Thoracic aorta (tissue), 2 donors: ENCODE measurements at regions not wholly inside any gene's neighbourhood (a gene's known extent, or its start where the extent isn't known, plus 50 kb on each side); places are given as distances from the start of the nearest gene placed in this dataset.

Experiments used
- ATAC-seq: fragments of 150-250 bp; one replicate; pipeline ENCODE4 v1.8.0; 2017; ENCODE audit warnings: low read depth; ENCODE audit not compliant: insufficient number of reproducible peaks, low FRiP score
- DNase-seq: peaks from one replicate; pipeline ENCODE4 v3.0.0-alpha.2; 2020; ENCODE audit warnings: low spot score
- H3K27ac ChIP-seq, 2 donors: fragments of 200-600 bp; sonication (generic); 1 replicate in 1 of 2; 2 replicates in 1 of 2; pipeline ENCODE4 v1.5.1; 2016; ENCODE audit warnings: mild to moderate bottlenecking in 2 of 2, moderate library complexity in 2 of 2
- H3K27me3 ChIP-seq: fragments of 200-600 bp; sonication (generic); replicated peaks from 2 replicates; pipeline ENCODE4 v1.6.0; 2016; ENCODE audit warnings: mild to moderate bottlenecking; ENCODE audit not compliant: insufficient read depth
- H3K36me3 ChIP-seq: fragments of 200-600 bp; sonication (generic); one replicate; pipeline ENCODE4 v1.5.1; 2016
- H3K4me1 ChIP-seq, 2 donors: fragments of 200-600 bp; sonication (generic); 1 replicate in 1 of 2; 2 replicates in 1 of 2; pipeline versions ENCODE4 v1.5.1 to v1.6.0; 2016; ENCODE audit warnings: low read depth in 2 of 2, mild to moderate bottlenecking in 1 of 2; ENCODE audit not compliant: control insufficient read depth in 1 of 2
- H3K4me3 ChIP-seq: fragments of 200-600 bp; sonication (generic); 2 replicates; pipeline ENCODE4 v1.5.1; 2016; ENCODE audit warnings: mild to moderate bottlenecking
- H3K9me3 ChIP-seq: fragments of 200-600 bp; sonication (generic); 2 replicates; pipeline ENCODE4 v1.5.1; 2016
- CTCF ChIP-seq: fragments of 200-600 bp; sonication (generic); IDR thresholded peaks from one replicate; pipeline ENCODE4 v1.5.1; 2019; ENCODE audit warnings: antibody characterized with exemption

- Histone ChIP-seq H3K27ac (no peak overlapping the region), H3K27me3 (no peaks in the 10 kb centered on the region), H3K4me1 (no peaks in the 10 kb centered on the region), H3K36me3 (no peaks in the 10 kb centered on the region), H3K4me3 (no peak overlapping the region), H3K9me3 (no peaks in the 10 kb centered on the region)
- no peak for TF ChIP-seq CTCF
- DNase-seq (no peak), ATAC-seq (no peak)
Observed at GRCh38 chr10:10777723-10778122, 239.9 kb upstream of the CELF2 start.

DNA sequence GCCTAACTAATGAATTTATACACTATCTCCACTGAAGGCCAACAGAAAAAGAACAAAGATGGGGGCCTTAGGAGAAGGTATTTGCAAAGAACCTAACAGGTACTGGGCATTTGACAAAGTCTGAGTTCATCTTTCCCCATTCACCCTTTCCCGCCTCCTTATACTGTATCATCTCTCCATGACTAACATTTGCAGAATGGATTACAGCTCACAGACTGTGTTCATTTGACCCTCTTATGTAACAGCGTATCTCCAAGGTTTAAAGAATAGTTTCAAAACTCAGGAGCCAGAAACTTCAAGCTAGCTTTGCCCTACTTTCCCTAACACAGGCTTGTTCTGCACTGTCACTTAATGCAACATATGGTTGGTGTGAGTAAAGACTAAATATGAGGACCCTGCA is 238.7 kb upstream of the CELF2 start:
- no peak for TF ChIP-seq CTCF
- Histone ChIP-seq H3K27me3 (no peaks in the 10 kb centered on the region), H3K4me3 (no peak overlapping the region), H3K27ac (no peak overlapping the region), H3K9me3 (no peaks in the 10 kb centered on the region), H3K36me3 (no peaks in the 10 kb centered on the region), H3K4me1 (no peaks in the 10 kb centered on the region)
- no peak for ATAC-seq
- DNase-seq: no peak

DNA sequence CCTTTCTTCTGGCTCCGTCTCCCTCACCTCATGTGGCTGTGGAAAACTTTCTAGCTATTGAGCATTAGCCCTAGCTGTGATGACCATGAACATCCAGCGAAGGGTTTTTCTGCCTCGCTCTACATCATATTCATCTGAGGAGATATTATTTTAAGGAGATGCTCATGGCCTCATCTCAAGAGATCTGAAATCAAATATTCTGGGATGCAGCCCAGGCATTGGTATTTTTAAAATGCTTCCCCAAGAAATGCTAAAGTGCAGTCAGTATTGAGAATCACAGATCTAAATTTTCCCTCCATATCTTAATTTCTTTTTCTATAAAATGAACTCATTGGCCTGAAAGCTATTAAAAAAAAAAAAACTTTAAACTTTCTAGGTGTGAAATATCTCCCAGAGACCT is 238.2 kb upstream of the CELF2 start:
- Histone ChIP-seq H3K9me3 (no peaks in the 10 kb centered on the region), H3K36me3 (no peaks in the 10 kb centered on the region), H3K27ac (no peak overlapping the region), H3K27me3 (no peaks in the 10 kb centered on the region), H3K4me3 (no peak overlapping the region), H3K4me1 (no peaks in the 10 kb centered on the region)
- TF ChIP-seq CTCF: no peak
- ATAC-seq (no peak), DNase-seq (no peak)

DNA sequence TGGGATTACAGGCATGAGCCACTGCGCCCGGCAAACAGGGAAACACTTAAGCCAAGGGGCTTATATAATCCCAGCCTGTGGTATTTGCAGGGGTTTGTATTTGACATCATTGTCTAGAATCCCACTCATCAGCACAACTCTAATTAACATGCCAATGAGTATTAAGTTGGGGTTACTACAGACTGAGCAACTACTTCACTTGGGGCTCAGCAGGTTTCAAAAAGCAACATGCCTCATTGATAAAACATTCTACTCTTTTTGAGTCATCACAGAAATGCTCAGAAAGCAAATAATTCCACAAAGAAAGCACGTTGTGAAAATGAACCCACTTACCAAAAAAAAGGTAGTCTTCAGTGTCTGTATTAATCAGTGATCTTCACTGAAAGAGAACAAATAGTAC is 236.9 kb upstream of the CELF2 start:
- no peaks in the 10 kb centered on the region for H3K27me3 ChIP-seq
- DNase-seq: no peak
- TF ChIP-seq CTCF: no peak

DNA sequence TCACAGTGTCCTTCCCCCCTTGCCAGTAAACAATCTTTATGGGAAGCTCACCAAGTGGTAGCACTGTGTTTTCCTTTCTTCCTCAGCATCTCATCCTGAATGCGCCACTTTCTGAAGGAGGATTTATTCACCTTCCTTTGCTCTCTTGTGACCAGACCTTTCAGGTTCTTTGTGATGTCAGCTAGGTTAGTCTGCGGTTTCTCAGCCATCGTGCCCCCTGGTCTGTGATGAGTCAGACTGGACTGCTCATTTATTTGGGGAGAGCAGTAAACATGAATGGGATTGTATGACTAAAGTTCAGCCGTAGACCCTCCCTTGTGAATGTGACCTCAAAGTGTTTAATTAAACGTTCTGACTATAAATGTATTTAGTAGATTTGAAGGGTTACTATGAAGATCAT is 235.1 kb upstream of the CELF2 start:
- H3K4me1 ChIP-seq: peaks cover 6 to 8% of the 10 kb centered on the region in 2 donors
- ATAC-seq (no peak), DNase-seq (no peak)
- no peaks in the 10 kb centered on the region for H3K27me3 ChIP-seq
- no peak overlapping the region for H3K27ac ChIP-seq
- no peak overlapping the region for H3K4me3 ChIP-seq
- no peak for TF ChIP-seq CTCF
- no peaks in the 10 kb centered on the region for H3K9me3 ChIP-seq
- no peaks in the 10 kb centered on the region for H3K36me3 ChIP-seq

More for the DNA sequence above, 236.9 kb upstream of the CELF2 start:
- H3K9me3 ChIP-seq: no peaks in the 10 kb centered on the region
- no peak overlapping the region for H3K4me3 ChIP-seq
- H3K36me3 ChIP-seq: no peaks in the 10 kb centered on the region
- ATAC-seq: no peak
- H3K4me1 ChIP-seq: no peaks in the 10 kb centered on the region
- no peak overlapping the region for H3K27ac ChIP-seq
